BLaER1 (cell line): ENCODE measurements at regions not wholly inside any gene's neighbourhood (a gene's known extent, or its start where the extent isn't known, plus 50 kb on each side); places are given as distances from the start of the nearest gene placed in this dataset.

Experiments used
- H3K27ac ChIP-seq: shearing (Covaris generic); formaldehyde crosslinking; 2 replicates; pipeline ENCODE4 v1.8.1; 2022
- H3K27me3 ChIP-seq: shearing (Covaris generic); formaldehyde crosslinking; 2 replicates; pipeline ENCODE4 v1.8.1; 2022
- H3K36me3 ChIP-seq: shearing (Covaris generic); formaldehyde crosslinking; 2 replicates; pipeline ENCODE4 v1.8.1; 2022
- H3K4me1 ChIP-seq: shearing (Covaris generic); formaldehyde crosslinking; 2 replicates; pipeline ENCODE4 v1.8.1; 2022
- H3K4me2 ChIP-seq: shearing (Covaris generic); formaldehyde crosslinking; 2 replicates; pipeline ENCODE4 v1.8.1; 2022
- H3K4me3 ChIP-seq: shearing (Covaris generic); formaldehyde crosslinking; 2 replicates; pipeline ENCODE4 v1.8.1; 2022
- H3K9ac ChIP-seq: shearing (Covaris generic); formaldehyde crosslinking; 2 replicates; pipeline ENCODE4 v1.8.1; 2022
- H3K9me3 ChIP-seq: shearing (Covaris generic); formaldehyde crosslinking; 2 replicates; pipeline ENCODE4 v1.8.1; 2022
- H4K20me1 ChIP-seq: shearing (Covaris generic); formaldehyde crosslinking; 2 replicates; pipeline ENCODE4 v1.8.1; 2022
- Cebpa-rat ChIP-seq: shearing (Covaris generic); IDR thresholded peaks from 2 replicates; pipeline ENCODE4 v1.8.1; 2022

- no peaks in the 10 kb centered on the region for H3K27me3 ChIP-seq
- H3K4me3 ChIP-seq = no peak overlapping the region
- peaks cover 52% of the 10 kb centered on the region for H3K36me3 ChIP-seq
- no peak overlapping the region for H3K4me2 ChIP-seq
- no peaks in the 10 kb centered on the region for H4K20me1 ChIP-seq
- no peak overlapping the region for H3K9ac ChIP-seq
- H3K9me3 ChIP-seq = no peaks in the 10 kb centered on the region
- H3K4me1 ChIP-seq = peaks cover 40% of the 10 kb centered on the region
- no peak for TF ChIP-seq Cebpa-rat
- no peak overlapping the region for H3K27ac ChIP-seq
These were observed 66.8 kb downstream of the PTPRS start for GRCh38 chr19:5273782-5274181.

- Histone ChIP-seq H3K27ac (no peak overlapping the region), H3K4me1 (peaks cover 14% of the 10 kb centered on the region), H3K4me3 (no peak overlapping the region), H3K9ac (no peak overlapping the region), H4K20me1 (no peaks in the 10 kb centered on the region), H3K36me3 (peaks cover 58% of the 10 kb centered on the region), H3K9me3 (no peaks in the 10 kb centered on the region), H3K27me3 (no peaks in the 10 kb centered on the region), H3K4me2 (no peak overlapping the region)
- TF ChIP-seq Cebpa-rat = no peak
These were observed 69.5 kb downstream of the PTPRS start for GRCh38 chr19:5271145-5271544.

DNA sequence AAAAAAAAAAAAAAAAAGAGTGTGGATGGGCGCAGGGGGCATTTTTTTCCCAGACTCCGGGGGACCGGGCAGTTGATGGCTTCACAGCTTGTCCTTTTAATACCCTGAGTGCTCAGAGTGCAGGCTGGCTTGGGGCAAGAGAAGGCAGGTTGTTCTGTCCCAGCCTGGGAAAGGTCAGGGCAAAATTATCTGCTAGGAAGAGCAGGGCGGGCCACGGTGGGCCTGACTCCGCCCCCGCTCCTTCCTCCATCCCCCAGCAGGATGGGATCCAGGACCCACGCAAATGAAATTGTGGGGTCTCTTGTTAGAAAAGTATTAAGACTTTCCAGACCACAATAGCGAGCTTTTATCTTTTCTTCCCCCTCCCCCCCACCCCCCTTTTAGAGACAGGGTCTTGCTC lies 70.7 kb downstream of the PTPRS start:
- no peak for TF ChIP-seq Cebpa-rat
- H3K9ac ChIP-seq = no peak overlapping the region
- no peaks in the 10 kb centered on the region for H4K20me1 ChIP-seq
- peaks cover 57% of the 10 kb centered on the region for H3K36me3 ChIP-seq
- H3K4me1 ChIP-seq = peaks cover 3% of the 10 kb centered on the region; the same call in 1 of the 2 replicates
- no peaks in the 10 kb centered on the region for H3K27me3 ChIP-seq
- H3K27ac ChIP-seq = no peak overlapping the region
- H3K4me3 ChIP-seq = no peak overlapping the region
- H3K4me2 ChIP-seq = no peak overlapping the region
- no peaks in the 10 kb centered on the region for H3K9me3 ChIP-seq

- no peak overlapping the region for H3K4me3 ChIP-seq
- no peaks in the 10 kb centered on the region for H3K4me1 ChIP-seq
- no peak overlapping the region for H3K9ac ChIP-seq
- H3K27me3 ChIP-seq = no peaks in the 10 kb centered on the region
- no peak overlapping the region for H3K27ac ChIP-seq
- H4K20me1 ChIP-seq = no peaks in the 10 kb centered on the region
- TF ChIP-seq Cebpa-rat = no peak
- H3K4me2 ChIP-seq = no peak overlapping the region
- H3K9me3 ChIP-seq = no peaks in the 10 kb centered on the region
- H3K36me3 ChIP-seq = peaks cover 58% of the 10 kb centered on the region
These were observed 71.3 kb downstream of the PTPRS start for GRCh38 chr19:5269279-5269678.

GRCh38 chr19:5268801-5269200 lies 71.8 kb downstream of the PTPRS start:
- H3K27me3 ChIP-seq = no peaks in the 10 kb centered on the region
- no peak for TF ChIP-seq Cebpa-rat
- no peak overlapping the region for H3K4me3 ChIP-seq
- H3K27ac ChIP-seq = no peak overlapping the region
- no peak overlapping the region for H3K9ac ChIP-seq
- H3K9me3 ChIP-seq = no peaks in the 10 kb centered on the region
- no peak overlapping the region for H3K4me2 ChIP-seq
- no peaks in the 10 kb centered on the region for H3K4me1 ChIP-seq
- H3K36me3 ChIP-seq = peaks cover 58% of the 10 kb centered on the region
- H4K20me1 ChIP-seq = no peaks in the 10 kb centered on the region

DNA sequence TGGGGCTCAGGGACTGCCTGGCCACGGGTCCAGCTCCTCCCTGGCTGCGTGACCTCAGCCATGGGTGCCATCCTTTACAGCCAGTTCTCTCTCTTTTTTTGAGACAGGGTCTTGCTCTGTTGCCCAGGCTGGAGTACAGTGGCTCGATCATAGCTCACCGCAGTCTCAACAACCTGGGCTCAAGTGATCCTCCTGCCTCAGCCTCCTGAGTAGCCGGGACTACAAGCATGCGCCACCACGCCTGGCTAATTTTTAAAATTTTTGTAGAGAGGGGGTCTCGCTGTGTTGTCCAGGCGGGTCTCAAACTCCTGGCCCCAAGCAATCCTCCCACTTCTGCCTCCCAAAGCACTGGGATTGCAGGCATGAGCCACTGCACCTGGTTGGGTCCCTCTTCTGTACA lies 75.4 kb downstream of the PTPRS start:
- H3K4me1 ChIP-seq = no peaks in the 10 kb centered on the region
- H3K36me3 ChIP-seq = peaks cover 59% of the 10 kb centered on the region
- no peak overlapping the region for H3K4me2 ChIP-seq
- no peaks in the 10 kb centered on the region for H4K20me1 ChIP-seq
- no peak for TF ChIP-seq Cebpa-rat
- H3K27ac ChIP-seq = no peak overlapping the region
- no peak overlapping the region for H3K9ac ChIP-seq
- H3K9me3 ChIP-seq = no peaks in the 10 kb centered on the region
- H3K4me3 ChIP-seq = no peak overlapping the region
- H3K27me3 ChIP-seq = no peaks in the 10 kb centered on the region

DNA sequence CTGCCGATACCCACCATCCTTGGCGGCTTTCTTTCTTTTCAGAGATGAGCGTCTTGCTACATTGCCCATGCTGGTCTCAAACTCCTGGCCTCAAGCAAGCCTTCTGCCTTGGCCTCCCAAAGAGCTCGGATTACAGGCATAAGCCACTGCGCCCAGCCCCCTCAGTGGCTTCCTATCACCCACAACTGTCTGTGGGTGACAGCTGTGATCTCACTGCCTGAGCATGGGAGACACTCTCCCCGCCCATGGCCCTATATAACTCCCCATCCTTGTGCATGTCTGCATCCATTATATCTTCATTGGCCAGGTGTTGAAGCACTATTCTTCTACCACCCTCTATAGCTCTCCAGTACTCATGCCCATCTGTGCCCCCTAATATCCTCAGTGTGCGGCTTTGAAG lies 76.2 kb downstream of the PTPRS start:
- Histone ChIP-seq H3K4me3 (no peak overlapping the region), H3K4me1 (no peaks in the 10 kb centered on the region), H3K9ac (no peak overlapping the region), H3K27ac (no peak overlapping the region), H3K4me2 (no peak overlapping the region), H4K20me1 (no peaks in the 10 kb centered on the region), H3K9me3 (no peaks in the 10 kb centered on the region), H3K36me3 (peaks cover 67% of the 10 kb centered on the region), H3K27me3 (no peaks in the 10 kb centered on the region)
- TF ChIP-seq Cebpa-rat = no peak

DNA sequence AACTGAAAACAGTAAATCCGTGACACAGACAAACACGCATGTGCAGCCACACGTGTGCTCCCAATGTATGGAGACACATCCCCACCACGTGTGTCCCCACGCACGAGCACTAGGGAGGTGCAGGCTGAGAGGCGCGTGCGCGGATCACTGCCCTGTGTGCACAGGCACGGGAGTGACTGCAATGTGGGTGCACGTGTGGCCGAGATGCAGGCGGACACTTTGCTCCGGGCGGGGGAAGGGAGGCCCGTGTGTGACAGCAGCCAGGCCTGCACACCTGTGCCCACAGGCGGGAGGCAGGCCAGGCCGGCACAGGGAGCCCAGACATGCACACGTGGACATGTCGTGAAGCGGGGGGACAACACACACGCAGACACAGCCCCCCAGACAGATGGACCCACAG lies 77.0 kb downstream of the PTPRS start:
- Histone ChIP-seq H3K4me2 (no peak overlapping the region), H3K9me3 (no peaks in the 10 kb centered on the region), H3K27me3 (no peaks in the 10 kb centered on the region), H3K36me3 (peaks cover 62% of the 10 kb centered on the region), H3K4me1 (no peaks in the 10 kb centered on the region), H3K9ac (no peak overlapping the region), H4K20me1 (no peaks in the 10 kb centered on the region), H3K4me3 (no peak overlapping the region), H3K27ac (no peak overlapping the region)
- TF ChIP-seq Cebpa-rat = no peak

GRCh38 chr19:5262721-5263120 lies 77.9 kb downstream of the PTPRS start:
- no peak overlapping the region for H3K4me3 ChIP-seq
- H4K20me1 ChIP-seq = no peaks in the 10 kb centered on the region
- H3K27ac ChIP-seq = no peak overlapping the region
- TF ChIP-seq Cebpa-rat = no peak
- H3K9me3 ChIP-seq = no peaks in the 10 kb centered on the region
- H3K36me3 ChIP-seq = peaks cover 67% of the 10 kb centered on the region
- H3K27me3 ChIP-seq = no peaks in the 10 kb centered on the region
- H3K4me2 ChIP-seq = no peak overlapping the region
- H3K9ac ChIP-seq = no peak overlapping the region
- H3K4me1 ChIP-seq = no peaks in the 10 kb centered on the region

DNA sequence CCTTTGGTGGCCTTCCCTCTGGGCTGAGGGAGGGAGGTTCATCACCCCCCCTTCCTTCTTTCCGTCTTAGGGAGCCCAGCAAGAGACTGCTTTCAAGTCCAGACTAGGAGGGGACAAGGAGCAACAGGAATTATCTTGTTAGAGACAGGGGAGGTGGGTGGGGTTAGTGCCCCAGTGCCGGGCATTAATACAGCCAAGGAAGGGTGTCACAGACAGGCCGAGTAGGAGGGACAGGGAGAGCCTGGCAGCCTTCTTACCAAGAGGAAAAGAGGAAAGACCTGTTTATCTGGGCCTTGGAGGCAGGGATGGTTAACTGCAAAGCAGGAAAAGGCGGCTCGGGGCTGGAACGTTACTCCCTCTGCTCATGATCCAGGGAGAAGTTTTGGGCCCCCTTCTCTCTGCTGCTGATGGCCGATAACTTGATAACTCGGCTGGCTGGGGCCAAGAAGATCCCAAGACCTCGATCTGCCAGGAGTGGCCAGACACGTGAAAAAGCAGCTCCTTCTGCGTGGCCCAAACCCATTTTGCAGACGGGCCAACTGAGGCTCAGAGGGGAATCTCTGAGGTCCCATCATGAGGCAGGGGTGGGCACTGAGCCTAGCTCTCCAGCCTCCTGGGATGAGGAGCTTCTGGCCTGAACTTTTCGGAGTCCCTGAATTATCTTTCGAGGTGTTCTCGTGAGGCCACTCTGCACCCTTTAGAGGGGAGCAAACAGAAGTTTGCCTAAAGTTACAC lies 79.3 kb downstream of the PTPRS start:
- Histone ChIP-seq H3K4me3 (no peak overlapping the region), H3K4me2 (no peak overlapping the region), H3K27me3 (no peaks in the 10 kb centered on the region), H3K4me1 (no peaks in the 10 kb centered on the region), H4K20me1 (no peaks in the 10 kb centered on the region), H3K9me3 (peaks cover 11% of the 10 kb centered on the region), H3K36me3 (peaks cover 81% of the 10 kb centered on the region), H3K9ac (no peak overlapping the region), H3K27ac (no peak overlapping the region)
- no peak for TF ChIP-seq Cebpa-rat
